Colon (tissue), 2 donors: ENCODE measurements at regions not wholly inside any gene's neighbourhood (a gene's known extent, or its start where the extent isn't known, plus 50 kb on each side); places are given as distances from the start of the nearest gene placed in this dataset.

ENCODE experiments used
- FAIRE-seq: peaks from 2 replicates; lab custom pipeline; 2012; peaks lifted over from hg19 to GRCh38; lab: Jason Lieb, UNC
- donor health status: control.
- donor health status: control.

DNA sequence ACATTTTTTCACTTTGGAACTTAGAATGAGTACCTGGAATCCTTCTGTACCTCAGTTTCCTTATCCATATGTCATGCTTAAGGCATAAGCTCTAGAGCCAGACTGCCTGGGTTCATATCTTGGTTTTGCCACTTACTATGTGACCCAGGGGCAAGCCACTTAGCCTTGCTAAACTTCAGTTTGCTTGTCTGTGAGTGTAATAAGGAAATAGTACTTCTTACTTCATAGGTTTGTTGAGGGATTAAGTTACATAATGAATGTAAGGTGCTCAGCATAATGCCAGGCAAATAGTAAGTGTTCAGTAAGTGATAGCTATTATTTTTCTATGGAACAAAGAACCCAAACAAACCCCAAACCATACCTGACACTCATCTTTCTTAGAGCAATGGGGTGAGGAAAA lies 225.1 kb downstream of the BCAT1 start:
- FAIRE-seq, result no peak

DNA sequence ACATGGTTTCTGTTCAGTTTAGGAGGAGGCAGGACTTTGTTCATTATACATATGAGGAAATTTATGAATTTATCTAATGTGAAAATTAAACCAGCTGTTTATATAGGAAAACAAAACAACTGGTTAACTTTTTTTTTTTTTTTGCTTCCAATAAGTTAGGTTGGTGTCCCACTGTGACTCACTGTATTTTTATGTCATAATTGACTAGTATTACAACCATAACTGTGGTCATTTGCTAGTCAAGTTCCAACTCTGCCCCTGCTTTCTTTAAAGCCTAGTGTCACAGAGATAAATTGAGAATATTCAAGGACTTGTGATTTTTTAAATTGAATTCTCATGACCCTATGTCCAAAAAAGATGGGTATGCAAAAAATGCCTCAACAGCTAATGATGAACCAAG lies 227.7 kb downstream of the BCAT1 start:
- no peak for FAIRE-seq

DNA sequence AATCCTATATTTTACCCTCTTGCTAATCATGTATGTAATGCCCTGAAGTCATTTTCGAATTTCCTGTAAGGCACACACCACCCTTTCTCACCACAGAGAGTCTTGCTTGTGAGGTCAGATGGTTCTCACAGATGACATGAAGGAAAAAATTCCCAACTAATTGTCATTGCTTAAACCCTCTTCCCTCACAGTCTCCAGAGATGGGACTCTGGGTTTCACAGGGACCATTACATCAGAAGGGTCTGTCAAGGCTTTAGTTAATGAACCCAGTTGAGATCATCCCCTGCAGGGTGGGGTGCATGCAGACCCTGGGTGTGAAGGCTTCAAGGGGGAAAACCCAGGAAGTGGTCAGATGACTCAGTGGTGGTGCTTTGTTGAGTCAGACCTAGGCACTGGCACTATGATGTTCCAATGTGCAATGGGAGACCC lies 229.6 kb downstream of the BCAT1 start:
- no peak for FAIRE-seq

- FAIRE-seq, result no peak
Measured at GRCh38 chr12:24718617-24719016, 230.3 kb downstream of the BCAT1 start.

GRCh38 chr12:24714237-24714636 lies 234.7 kb downstream of the BCAT1 start:
- no peak for FAIRE-seq

DNA sequence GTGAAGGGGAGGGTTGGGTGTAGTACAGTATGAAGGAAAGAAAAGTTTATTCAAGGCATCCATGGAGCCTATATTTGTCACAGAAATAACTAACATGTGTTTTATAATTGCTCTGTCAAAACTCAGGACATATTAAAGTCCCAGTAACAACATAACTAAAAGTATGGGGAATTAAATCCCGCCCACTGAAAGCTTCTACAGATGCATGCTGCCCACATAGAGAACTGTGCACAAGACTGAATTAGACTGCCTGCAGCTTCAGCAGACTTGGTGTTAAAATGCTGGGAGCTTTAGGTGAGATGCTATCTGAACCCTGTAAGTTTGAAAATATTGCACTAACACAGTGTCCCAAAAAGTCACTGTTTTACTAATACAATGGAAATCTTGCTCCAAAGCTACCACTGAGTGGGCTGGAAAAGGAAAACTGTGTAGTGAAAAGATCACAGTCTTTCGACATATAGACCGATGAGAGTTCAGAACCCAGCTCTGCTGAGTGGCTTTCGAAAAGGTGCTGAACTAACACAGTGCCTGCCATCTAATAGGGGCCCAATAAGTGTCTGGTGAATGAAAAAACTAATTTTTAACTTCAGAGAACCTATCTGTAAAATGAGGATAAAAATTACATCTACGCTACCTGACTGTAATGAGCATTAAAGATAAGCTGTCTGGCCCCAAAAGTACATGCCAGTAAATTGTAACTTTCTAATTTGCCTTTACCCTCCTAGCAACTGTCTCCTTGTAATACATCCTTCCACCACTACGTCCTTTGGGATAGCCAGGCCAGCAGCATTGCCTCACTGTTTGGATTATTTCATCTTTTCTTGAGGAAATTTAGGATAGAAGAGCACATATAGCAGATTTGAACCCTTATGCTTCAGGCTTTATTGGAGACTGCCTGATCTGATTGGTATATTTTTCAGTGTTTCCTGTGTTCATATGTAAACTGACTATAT lies 237.6 kb downstream of the BCAT1 start:
- FAIRE-seq, result no peak

DNA sequence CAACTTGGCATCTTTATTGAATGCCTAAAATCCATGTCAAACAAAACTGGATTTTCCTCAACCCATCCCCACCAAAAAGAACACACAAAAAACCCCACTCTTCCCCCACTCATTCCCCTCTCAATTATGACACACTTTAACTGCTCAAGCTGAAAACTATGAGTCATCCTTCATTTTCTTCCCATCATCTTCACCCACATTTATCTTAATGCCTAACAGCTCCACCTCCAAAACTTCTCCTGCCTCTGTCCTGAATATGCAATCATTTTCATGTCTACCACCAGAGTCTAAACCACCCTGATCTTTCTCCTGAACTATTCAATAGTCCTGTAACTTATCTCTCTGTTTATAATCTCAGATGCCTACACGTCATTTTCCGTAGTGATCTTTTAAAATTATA lies 239.7 kb downstream of the BCAT1 start:
- FAIRE-seq, result no peak

DNA sequence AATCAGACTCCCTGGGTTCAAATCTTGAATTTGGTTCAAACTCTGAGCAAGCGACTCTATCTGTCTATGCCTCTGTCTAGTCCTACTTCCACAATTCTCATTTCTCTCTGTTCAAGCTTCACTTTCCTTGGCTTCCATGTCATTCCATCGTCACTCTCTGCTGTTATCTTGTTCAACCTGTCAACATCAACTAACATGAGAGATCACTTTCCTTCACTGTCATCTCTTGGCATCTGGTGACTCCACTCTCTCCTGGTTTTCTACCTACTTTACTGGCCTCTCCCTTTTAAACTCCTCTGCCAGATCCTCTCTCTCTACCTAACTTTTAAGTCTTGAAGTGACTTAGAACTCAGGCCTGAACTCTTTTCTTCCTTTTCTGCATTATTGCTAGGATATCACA lies 240.2 kb downstream of the BCAT1 start:
- no peak for FAIRE-seq

DNA sequence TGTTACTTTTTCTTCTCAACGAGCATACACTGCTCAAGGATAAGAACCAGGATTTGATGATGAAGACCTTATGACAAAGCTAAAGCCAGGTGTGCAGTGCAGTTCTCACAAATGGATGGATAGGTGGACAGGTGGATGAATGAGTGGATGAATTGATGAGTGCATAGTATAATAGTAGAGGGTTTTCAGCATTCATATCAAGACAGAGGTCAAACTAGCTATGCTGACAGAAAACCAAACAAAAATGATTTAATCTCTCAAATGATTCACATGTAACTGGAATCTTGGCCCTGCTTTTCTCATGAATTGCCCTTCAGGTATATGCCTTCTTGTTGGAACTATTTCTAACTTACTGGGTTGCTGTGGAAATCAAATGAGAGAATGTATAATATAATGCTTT lies 240.9 kb downstream of the BCAT1 start:
- FAIRE-seq, result no peak

DNA sequence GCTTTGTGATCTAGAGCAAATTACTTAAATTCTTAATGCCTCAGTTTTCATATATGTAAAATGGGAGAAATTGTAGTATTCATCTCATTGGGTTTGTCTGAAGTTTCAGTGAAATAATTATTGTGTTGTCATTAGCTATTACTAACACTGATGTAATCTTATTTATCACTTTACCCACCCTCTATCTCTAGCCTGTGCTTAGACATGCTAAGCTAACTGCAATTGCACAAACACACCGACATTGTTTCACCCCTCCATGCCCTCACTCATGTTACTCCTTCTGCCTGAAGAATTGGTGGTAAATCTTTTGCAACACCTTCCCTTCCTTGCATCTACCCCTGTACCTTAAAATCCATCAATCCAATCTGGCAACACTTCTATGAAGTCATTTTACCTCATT lies 241.6 kb downstream of the BCAT1 start:
- no peak for FAIRE-seq

GRCh38 chr12:24705741-24706358 lies 243.1 kb downstream of the BCAT1 start:
- FAIRE-seq, result no peak

DNA sequence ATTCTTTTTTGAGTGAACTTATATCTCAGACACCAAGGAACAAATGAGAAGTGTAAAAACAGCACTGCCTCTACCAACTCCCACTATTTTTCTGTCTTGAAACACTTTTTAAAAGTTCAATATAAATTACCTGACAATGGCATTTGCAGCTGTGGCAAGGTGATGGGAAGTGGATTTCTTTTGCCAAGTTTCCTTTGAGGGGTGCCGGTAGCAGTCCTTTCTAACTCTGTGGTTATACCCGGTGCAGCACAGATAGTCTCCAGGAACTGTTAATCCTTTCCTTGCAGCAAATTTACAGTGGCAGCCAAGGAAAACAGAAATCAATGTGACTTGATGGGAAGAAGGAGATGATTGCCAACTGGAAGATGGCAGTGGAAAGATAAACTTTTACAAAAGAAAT lies 243.7 kb downstream of the BCAT1 start:
- FAIRE-seq, result no peak

- no peak for FAIRE-seq
Measured at GRCh38 chr12:24701343-24701742, 247.6 kb downstream of the BCAT1 start.

DNA sequence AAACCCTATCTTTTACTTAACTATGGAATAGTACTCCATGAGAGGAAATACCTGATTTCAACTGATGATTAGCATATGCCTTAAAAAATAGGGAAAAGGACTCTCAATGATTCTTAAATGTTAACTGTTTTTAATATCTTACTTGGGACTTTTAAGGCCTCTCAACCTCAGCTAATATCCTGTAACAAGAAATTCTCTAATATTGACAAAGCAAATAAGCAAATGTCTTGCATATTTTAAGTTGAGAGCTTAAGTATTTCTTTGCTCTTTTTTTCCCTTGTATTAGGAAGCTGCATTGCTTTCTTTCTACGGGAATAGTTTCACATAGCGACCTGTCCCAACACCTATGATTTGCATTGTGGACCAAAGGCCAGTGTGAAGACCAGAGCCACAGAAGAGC lies 249.9 kb downstream of the BCAT1 start:
- FAIRE-seq, result no peak

GRCh38 chr12:24697769-24698168 lies 251.1 kb downstream of the BCAT1 start:
- FAIRE-seq, result no peak

DNA sequence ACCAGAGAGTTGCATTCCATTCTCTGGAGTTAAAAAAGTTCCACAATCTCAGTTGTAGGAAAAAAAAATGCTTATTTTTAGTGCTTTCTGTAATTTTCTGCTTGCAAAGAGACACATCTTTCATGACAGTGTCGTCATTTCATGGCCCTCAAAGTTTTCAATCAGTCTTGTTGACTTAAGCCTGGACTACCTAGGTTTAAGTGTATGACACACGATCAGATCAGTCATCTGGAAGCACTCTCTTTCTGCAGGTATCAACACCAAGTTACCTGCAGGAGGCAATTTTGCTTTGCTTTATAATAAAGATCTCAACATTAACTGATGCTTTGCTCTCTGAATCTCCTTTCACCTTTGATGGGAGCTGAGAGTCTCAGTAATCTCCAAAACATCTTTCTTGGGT lies 251.6 kb downstream of the BCAT1 start:
- no peak for FAIRE-seq

DNA sequence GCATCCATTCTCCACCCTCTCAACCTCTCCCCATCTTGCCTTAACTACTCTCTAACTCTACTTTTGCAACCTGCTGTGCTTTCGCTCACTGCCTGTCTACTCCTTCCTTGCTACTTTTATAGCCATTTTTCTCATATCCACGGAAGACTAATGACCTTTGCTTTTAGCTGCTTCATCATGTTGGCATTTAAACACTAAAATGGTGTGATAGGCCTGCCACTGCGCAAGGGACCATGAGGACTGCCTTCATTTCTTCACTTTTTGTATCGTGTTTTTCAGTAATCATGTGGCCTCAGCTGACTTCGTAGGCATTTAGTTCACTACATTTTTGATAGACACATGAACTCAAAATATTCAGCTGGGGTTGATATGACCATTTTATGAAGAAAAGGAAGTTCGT lies 252.1 kb downstream of the BCAT1 start:
- no peak for FAIRE-seq

DNA sequence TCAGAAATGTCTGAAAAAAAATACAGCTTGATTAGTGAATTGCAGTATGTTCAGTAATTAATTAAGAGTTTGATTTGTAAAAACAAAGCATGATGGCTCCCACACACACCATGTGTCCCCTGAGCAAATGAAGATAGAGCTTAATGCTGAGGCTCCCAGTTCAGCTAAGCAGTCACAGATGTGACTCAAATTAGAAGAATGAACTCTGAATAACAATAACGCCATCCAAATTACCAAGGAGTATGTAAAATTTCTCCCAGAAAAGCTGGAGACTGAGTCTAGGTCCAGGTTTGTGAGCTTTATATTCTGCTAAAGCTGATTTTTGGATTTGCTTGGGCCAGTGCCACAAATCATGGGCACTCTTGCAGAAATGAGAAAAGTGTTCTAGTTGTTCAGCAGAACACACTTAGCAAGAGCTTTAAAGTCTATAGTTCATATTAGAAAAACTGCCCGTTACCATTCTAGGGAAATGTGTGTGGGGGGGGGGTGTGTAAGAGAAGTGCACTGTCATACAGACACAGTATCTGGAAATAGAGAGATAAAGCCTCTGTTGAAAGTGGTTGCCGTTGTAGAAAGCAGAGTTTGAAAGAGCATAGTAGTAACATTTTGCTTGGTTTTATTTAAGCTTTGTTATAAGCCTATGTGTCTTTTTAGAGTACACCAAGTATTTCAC lies 253.1 kb downstream of the BCAT1 start:
- no peak for FAIRE-seq

GRCh38 chr12:24695103-24695502 lies 253.8 kb downstream of the BCAT1 start:
- FAIRE-seq, result no peak

DNA sequence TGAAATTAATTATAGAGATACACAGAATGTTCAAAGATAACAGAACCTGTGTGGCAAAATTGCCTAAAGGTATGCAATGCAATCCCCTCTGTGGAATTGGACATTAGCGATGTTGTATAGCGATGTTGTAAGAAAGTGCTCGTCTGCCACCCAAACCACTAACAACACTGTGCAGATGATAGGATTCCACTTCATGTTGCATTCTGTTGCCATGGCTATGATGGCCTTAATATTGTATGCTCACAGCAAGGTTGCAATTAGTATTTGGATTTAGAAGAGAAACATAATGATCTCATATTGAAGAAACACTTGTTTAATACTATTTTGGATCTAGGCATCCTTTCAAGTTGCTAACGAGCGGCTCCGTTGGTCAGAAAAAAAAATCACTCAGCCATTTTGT lies 260.3 kb downstream of the BCAT1 start:
- no peak for FAIRE-seq

DNA sequence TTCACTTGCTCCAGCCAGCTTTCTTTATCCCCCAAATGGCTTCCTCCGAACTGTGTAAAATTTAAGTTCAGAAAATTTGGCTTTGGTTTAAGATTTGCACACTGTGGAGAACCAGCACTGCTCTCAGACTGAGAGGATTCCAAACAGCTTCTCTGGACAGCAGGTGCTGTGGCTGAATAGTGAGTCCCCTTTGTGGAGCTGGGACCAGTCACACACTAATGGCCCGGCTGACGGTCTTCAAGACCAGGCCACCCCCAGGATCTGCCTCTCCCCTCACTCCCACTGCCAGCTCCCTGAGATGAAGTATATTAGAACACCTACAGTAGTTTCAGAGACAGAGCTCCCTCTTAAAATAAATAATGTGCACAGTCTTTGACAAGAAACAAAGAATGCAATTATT lies 267.3 kb downstream of the BCAT1 start:
- FAIRE-seq, result no peak

DNA sequence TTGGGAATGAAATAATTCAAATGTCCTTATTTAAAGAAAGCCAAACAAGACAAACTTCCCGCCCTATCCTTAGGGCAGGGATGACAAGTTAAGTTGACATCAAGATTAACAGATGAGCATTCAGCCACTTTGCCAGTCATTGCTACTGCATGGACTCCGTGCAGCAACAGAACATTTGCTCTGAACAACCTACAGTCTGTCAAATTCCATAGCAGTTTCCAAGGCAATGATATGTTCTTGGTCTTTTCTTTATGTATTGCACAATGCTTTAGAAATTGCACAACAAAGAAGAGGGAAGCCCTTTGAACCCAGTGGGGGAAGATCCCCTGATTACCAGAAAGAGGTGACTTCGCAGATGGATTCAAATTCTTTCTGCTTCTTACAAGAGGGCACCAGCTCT lies 269.8 kb downstream of the BCAT1 start:
- FAIRE-seq, result no peak

- no peak for FAIRE-seq
Measured at GRCh38 chr12:24678436-24678835, 270.5 kb downstream of the BCAT1 start.
